PC-9 (cell line): ENCODE measurements at regions not wholly inside any gene's neighbourhood (a gene's known extent, or its start where the extent isn't known, plus 50 kb on each side); places are given as distances from the start of the nearest gene placed in this dataset.
A peak's percentile ranks its signal among the peaks of the same experiment; 100 is the strongest.

ENCODE experiments used
- BruUV-seq: library from RNA; stranded (reverse); fragments of 400-500 nt; replicated peaks from 2 replicates; lab custom pipeline; 2021; lab: Mats Ljungman, UMichigan
- CTCF ChIA-PET: fragments of 300-600 bp; sonication (Branson Sonifier 250); formaldehyde crosslinking; loops from one replicate; lab custom pipeline; 2022; ENCODE audit warnings: antibody characterized with exemption; lab: Charles Lee
- POLR2A ChIA-PET: fragments of 300-600 bp; sonication (Branson Sonifier 250); formaldehyde crosslinking; loops from one replicate; lab custom pipeline; 2022; ENCODE audit warnings: antibody characterized with exemption; ENCODE audit not compliant: unreplicated experiment; lab: Charles Lee
- DNase-seq, 2 experiments: peaks; one replicate each; pipeline versions ENCODE4 v3.0.0 to v3.0.0-alpha.2; 2015 to 2022; ENCODE audit warnings: mixed read lengths in 1 of 2
- H2AFZ ChIP-seq: fragments of 200-600 bp; sonication (generic); 2 replicates; pipeline ENCODE4 v1.8.1; 2017; ENCODE audit warnings: antibody characterized with exemption
- H3F3A ChIP-seq: fragments of 200-600 bp; sonication (generic); 2 replicates; pipeline ENCODE4 v1.8.1; 2017; ENCODE audit warnings: antibody characterized with exemption, mild to moderate bottlenecking, low read depth; ENCODE audit not compliant: insufficient read depth
- H3K27ac ChIP-seq: fragments of 200-600 bp; sonication (generic); 2 replicates; pipeline ENCODE4 v1.6.1; 2016; ENCODE audit warnings: mixed run types
- H3K27me3 ChIP-seq: fragments of 200-600 bp; sonication (generic); 2 replicates; pipeline ENCODE4 v1.6.1; 2016; ENCODE audit warnings: low read depth, mixed run types; ENCODE audit not compliant: insufficient read depth
- H3K36me3 ChIP-seq: fragments of 200-600 bp; sonication (generic); 2 replicates; pipeline ENCODE4 v1.6.1; 2016; ENCODE audit warnings: low read depth, mixed run types
- H3K4me1 ChIP-seq: fragments of 200-600 bp; sonication (generic); replicated peaks from 2 replicates; pipeline ENCODE4 v1.6.1; 2016; ENCODE audit warnings: mixed run types; ENCODE audit not compliant: insufficient read depth
- H3K4me2 ChIP-seq: fragments of 200-600 bp; sonication (generic); 2 replicates; pipeline ENCODE4 v1.6.1; 2017; ENCODE audit warnings: mixed run types
- H3K4me3 ChIP-seq: fragments of 200-600 bp; sonication (generic); 2 replicates; pipeline ENCODE4 v1.6.1; 2016; ENCODE audit warnings: mixed run types
- H3K79me2 ChIP-seq: fragments of 200-600 bp; sonication (generic); 2 replicates; pipeline ENCODE4 v1.6.1; 2017; ENCODE audit warnings: low read depth, mixed run types
- H3K9me2 ChIP-seq: fragments of 200-600 bp; sonication (generic); 2 replicates; pipeline ENCODE4 v1.8.1; 2017; ENCODE audit warnings: mild to moderate bottlenecking; ENCODE audit not compliant: insufficient read depth
- H3K9me3 ChIP-seq: fragments of 200-600 bp; sonication (generic); 2 replicates; pipeline ENCODE4 v1.8.1; 2016; ENCODE audit warnings: low read depth; ENCODE audit not compliant: insufficient read depth
- H4K20me1 ChIP-seq: fragments of 200-600 bp; sonication (generic); 2 replicates; pipeline ENCODE4 v1.8.1; 2017; ENCODE audit not compliant: insufficient read depth
- CTCF ChIP-seq: fragments of 200-600 bp; sonication (generic); conservative IDR thresholded peaks from 2 replicates; pipeline ENCODE4 v1.6.1; 2017; ENCODE audit warnings: mixed run types, antibody characterized with exemption, mild to moderate bottlenecking, moderate library complexity
- EZH2 ChIP-seq: fragments of 200-600 bp; sonication (generic); IDR thresholded peaks from 2 replicates; pipeline ENCODE4 v1.8.0; 2017; ENCODE audit warnings: antibody characterized with exemption, low read depth
- intact Hi-C: fragments of 100-400 bp; cut with micrococcal nuclease; formaldehyde crosslinking; loops from one replicate; pipeline ENCODE4 v1.10.0; 2022; ENCODE audit not compliant: unreplicated experiment

- Histone ChIP-seq H3K9me3 (peaks cover 15% of the 10 kb centered on the region; the same call in 1 of the 2 replicates), H3K27me3 (no peaks in the 10 kb centered on the region), H3K79me2 (no peaks in the 10 kb centered on the region), H3K27ac (no peak overlapping the region), H3K4me3 (no peak overlapping the region), H3K36me3 (no peaks in the 10 kb centered on the region), H3F3A (no peaks in the 10 kb centered on the region), H3K4me2 (no peak overlapping the region), H3K9me2 (no peaks in the 10 kb centered on the region), H4K20me1 (no peaks in the 10 kb centered on the region), H3K4me1 (peaks cover 8% of the 10 kb centered on the region; the same call in 1 of the 2 replicates), H2AFZ (no peak overlapping the region)
- no peak for TF ChIP-seq EZH2
- TF ChIP-seq CTCF, result no peak
- no peak for DNase-seq
- no TSS peak for BruUV-seq
- intact Hi-C loops, result no loop called here
- ChIA-PET CTCF (no interaction called here), POLR2A (no interaction called here)
Measured at GRCh38 chr2:225891771-225892170, 492.3 kb downstream of the NYAP2 start.

- Histone ChIP-seq H3K4me2 (no peak overlapping the region), H3K4me1 (peaks cover 8% of the 10 kb centered on the region; the same call in 1 of the 2 replicates), H3K79me2 (no peaks in the 10 kb centered on the region), H2AFZ (no peak overlapping the region), H3K4me3 (no peak overlapping the region), H3K27ac (no peak overlapping the region), H3K9me2 (no peaks in the 10 kb centered on the region), H3K36me3 (no peaks in the 10 kb centered on the region), H3K9me3 (peaks cover 15% of the 10 kb centered on the region; the same call in 1 of the 2 replicates), H3K27me3 (no peaks in the 10 kb centered on the region), H3F3A (no peaks in the 10 kb centered on the region), H4K20me1 (no peaks in the 10 kb centered on the region)
- DNase-seq, result no peak
- BruUV-seq, result no TSS peak
- CTCF ChIA-PET, result no interaction called here
- intact Hi-C loops, result no loop called here
- POLR2A ChIA-PET, result no interaction called here
- TF ChIP-seq CTCF, result no peak
- TF ChIP-seq EZH2, result no peak
Measured at GRCh38 chr2:225891013-225891412, 491.5 kb downstream of the NYAP2 start.

- CTCF ChIA-PET, result interaction anchor here (0.6 to 1.4 kb wide), 3 partner anchors 207 to 913 kb away, joined by 4 to 5 read pairs (median 5); no protein-coding TSS in a partner anchor
- H3K9me3 ChIP-seq, result peaks cover 15% of the 10 kb centered on the region; the same call in 1 of the 2 replicates
- peaks cover 8% of the 10 kb centered on the region; the same call in 1 of the 2 replicates for H3K4me1 ChIP-seq
- H3F3A ChIP-seq, result no peaks in the 10 kb centered on the region
- H3K36me3 ChIP-seq, result no peaks in the 10 kb centered on the region
- H3K79me2 ChIP-seq, result no peaks in the 10 kb centered on the region
- no peak overlapping the region for H3K4me2 ChIP-seq
- POLR2A ChIA-PET, result no interaction called here
- H4K20me1 ChIP-seq, result no peaks in the 10 kb centered on the region
- no peak overlapping the region for H2AFZ ChIP-seq
- BruUV-seq, result no TSS peak
- no peak overlapping the region for H3K4me3 ChIP-seq
- no peaks in the 10 kb centered on the region for H3K27me3 ChIP-seq
- no peaks in the 10 kb centered on the region for H3K9me2 ChIP-seq
- peak overlapping the region; percentile 48 for H3K27ac ChIP-seq
- intact Hi-C loops, result loop anchor here (1.0 to 10.0 kb wide), 5 partner anchors 228 to 1095 kb away; no protein-coding TSS in a partner anchor
- peak; percentile 2 to 58 for DNase-seq
- TF ChIP-seq CTCF, result peak; percentile 88
- no peak for TF ChIP-seq EZH2
Measured at GRCh38 chr2:225889452-225889851, 489.9 kb downstream of the NYAP2 start.
